Hippocampal formation (tissue), 2 donors: ENCODE measurements at regions not wholly inside any gene's neighbourhood (a gene's known extent, or its start where the extent isn't known, plus 50 kb on each side); places are given as distances from the start of the nearest gene placed in this dataset.
"Not testable (repeated sequence)": the region's sequence is repeated elsewhere in the genome, so short reads cannot be mapped to it uniquely, and the experiment has no call there.

Experiments
- DNase-seq, 2 donors: peaks; one replicate each; lab custom pipeline; 2025; lab: John Stamatoyannopoulos, UW

- DNase-seq = no peak
These were observed 458.3 kb downstream of the ETNK1 start for GRCh38 chr12:23083267-23083666.

GRCh38 chr12:23084236-23084995 is 459.4 kb downstream of the ETNK1 start:
- DNase-seq = no peak

- DNase-seq = no peak
These were observed 463.6 kb downstream of the ETNK1 start for GRCh38 chr12:23088594-23088993.

GRCh38 chr12:23093488-23093887 is 468.5 kb downstream of the ETNK1 start:
- no peak for DNase-seq

GRCh38 chr12:23096321-23096720 is 471.4 kb downstream of the ETNK1 start:
- no peak for DNase-seq

- no peak for DNase-seq
These were observed 473.1 kb downstream of the ETNK1 start for GRCh38 chr12:23098110-23098509.

GRCh38 chr12:23098517-23098916 is 473.5 kb downstream of the ETNK1 start:
- no peak for DNase-seq

- no peak for DNase-seq
These were observed 474.1 kb downstream of the ETNK1 start for GRCh38 chr12:23099104-23099503.

- no peak for DNase-seq
These were observed 474.6 kb downstream of the ETNK1 start for GRCh38 chr12:23099604-23100003.

GRCh38 chr12:23108957-23109356 is 484.0 kb downstream of the ETNK1 start:
- no peak for DNase-seq

- no peak for DNase-seq
These were observed 488.8 kb downstream of the ETNK1 start for GRCh38 chr12:23113781-23114180.

- no peak for DNase-seq
These were observed 491.0 kb downstream of the ETNK1 start for GRCh38 chr12:23115984-23116383.

GRCh38 chr12:23126794-23127193 is 501.8 kb downstream of the ETNK1 start:
- no peak for DNase-seq

GRCh38 chr12:23127701-23128100 is 502.7 kb downstream of the ETNK1 start:
- no peak for DNase-seq

- DNase-seq = no peak
These were observed 503.5 kb downstream of the ETNK1 start for GRCh38 chr12:23128462-23128861.

- no peak for DNase-seq
These were observed 507.4 kb downstream of the ETNK1 start for GRCh38 chr12:23132357-23132756.

- DNase-seq = no peak
These were observed 508.5 kb downstream of the ETNK1 start for GRCh38 chr12:23133471-23133870.

- DNase-seq = no peak
These were observed 514.1 kb downstream of the ETNK1 start for GRCh38 chr12:23139026-23139425.

GRCh38 chr12:23140710-23141109 is 515.7 kb downstream of the ETNK1 start:
- DNase-seq = no peak

- DNase-seq = no peak
These were observed 516.4 kb downstream of the ETNK1 start for GRCh38 chr12:23141335-23141734.

GRCh38 chr12:23146070-23146469 is 521.1 kb downstream of the ETNK1 start:
- not testable (repeated sequence) for DNase-seq

GRCh38 chr12:23168459-23168858 is 543.5 kb downstream of the ETNK1 start:
- no peak for DNase-seq

- DNase-seq = no peak
These were observed 544.2 kb downstream of the ETNK1 start for GRCh38 chr12:23169012-23169695.

- DNase-seq = no peak
These were observed 544.7 kb downstream of the ETNK1 start for GRCh38 chr12:23169696-23170013.
